Neural progenitor cell (in vitro differentiated cells): ENCODE measurements at regions not wholly inside any gene's neighbourhood (a gene's known extent, or its start where the extent isn't known, plus 50 kb on each side); places are given as distances from the start of the nearest gene placed in this dataset.
"Not testable (repeated sequence)": the region's sequence is repeated elsewhere in the genome, so short reads cannot be mapped to it uniquely, and the experiment has no call there.

ENCODE experiments used
- DNase-seq: peaks from one replicate; pipeline ENCODE4 v3.0.0-alpha.2; 2016; ENCODE audit warnings: low spot score
- H2AFZ ChIP-seq: fragments of 200-600 bp; sonication (generic); replicated peaks from 2 replicates; pipeline ENCODE4 v1.6.1; 2016; ENCODE audit warnings: antibody characterized with exemption
- H3F3A ChIP-seq: fragments of 200-600 bp; sonication (generic); 2 replicates; pipeline ENCODE4 v1.6.1; 2016; ENCODE audit warnings: antibody characterized with exemption, low read depth
- H3K27ac ChIP-seq: fragments of 200-600 bp; sonication (generic); 2 replicates; pipeline ENCODE4 v1.5.1; 2016; ENCODE audit warnings: mild to moderate bottlenecking
- H3K27me3 ChIP-seq: fragments of 200-600 bp; sonication (generic); 2 replicates; pipeline ENCODE4 v1.6.1; 2016; ENCODE audit warnings: mild to moderate bottlenecking, moderate library complexity
- H3K36me3 ChIP-seq: fragments of 200-600 bp; sonication (generic); 2 replicates; pipeline ENCODE4 v1.5.1; 2016
- H3K4me1 ChIP-seq: fragments of 200-600 bp; sonication (generic); 2 replicates; pipeline ENCODE4 v1.6.1; 2016; ENCODE audit warnings: mixed run types
- H3K4me2 ChIP-seq: fragments of 200-600 bp; sonication (generic); 2 replicates; pipeline ENCODE4 v1.6.1; 2016
- H3K4me3 ChIP-seq: fragments of 200-600 bp; sonication (generic); 2 replicates; pipeline ENCODE4 v1.5.1; 2016
- H3K79me2 ChIP-seq: fragments of 200-600 bp; sonication (generic); 2 replicates; pipeline ENCODE4 v1.6.1; 2016; ENCODE audit warnings: low read depth
- H3K9ac ChIP-seq: fragments of 200-600 bp; sonication (generic); 2 replicates; pipeline ENCODE4 v1.6.1; 2016
- H3K9me3 ChIP-seq: fragments of 200-600 bp; sonication (generic); 2 replicates; pipeline ENCODE4 v1.5.1; 2016; ENCODE audit warnings: low read depth
- H4K20me1 ChIP-seq: fragments of 200-600 bp; sonication (generic); 2 replicates; pipeline ENCODE4 v1.6.1; 2016; ENCODE audit warnings: low read depth
- H3K27ac Mint-ChIP-seq: 3 replicates; pipeline ENCODE4 v1.8.0; 2021; ENCODE audit warnings: mixed read lengths
- H3K27me3 Mint-ChIP-seq: 2 replicates; pipeline ENCODE4 v1.8.0; 2022; ENCODE audit warnings: low read depth, mild to moderate bottlenecking, inconsistent platforms, moderate library complexity, mixed read lengths; ENCODE audit not compliant: insufficient read depth
- H3K36me3 Mint-ChIP-seq: 3 replicates; pipeline ENCODE4 v1.8.0; 2021; ENCODE audit warnings: mixed read lengths
- H3K4me1 Mint-ChIP-seq: 3 replicates; pipeline ENCODE4 v1.8.0; 2021; ENCODE audit warnings: mixed read lengths
- H3K4me3 Mint-ChIP-seq: 3 replicates; pipeline ENCODE4 v1.8.0; 2021; ENCODE audit warnings: mild to moderate bottlenecking, moderate library complexity, mixed read lengths
- H3K9me3 Mint-ChIP-seq: 3 replicates; pipeline ENCODE4 v1.8.0; 2020; ENCODE audit warnings: mixed read lengths
- EZH2 ChIP-seq: fragments of 200-600 bp; sonication (generic); IDR thresholded peaks from 2 replicates; pipeline ENCODE4 v1.6.1; 2017; ENCODE audit warnings: antibody characterized with exemption, mild to moderate bottlenecking, moderate library complexity
- EZH2phosphoT487 ChIP-seq: fragments of 200-600 bp; sonication (generic); IDR thresholded peaks from 2 replicates; pipeline ENCODE4 v1.6.1; 2017; ENCODE audit warnings: antibody characterized with exemption
- TF ChIP-seq, protein P1 (sequence below): fragments of 200-600 bp; sonication (generic); IDR thresholded peaks from 2 replicates; pipeline ENCODE4 v1.5.1; 2017; ENCODE audit warnings: antibody characterized with exemption, mild to moderate bottlenecking

GRCh38 chr15:39000008-39000734 is 435.6 kb upstream of the RASGRP1 start:
- H3K9me3 Mint-ChIP-seq = peaks cover 5% of the 10 kb centered on the region
- H3K4me1 Mint-ChIP-seq = no peaks in the 10 kb centered on the region

DNA sequence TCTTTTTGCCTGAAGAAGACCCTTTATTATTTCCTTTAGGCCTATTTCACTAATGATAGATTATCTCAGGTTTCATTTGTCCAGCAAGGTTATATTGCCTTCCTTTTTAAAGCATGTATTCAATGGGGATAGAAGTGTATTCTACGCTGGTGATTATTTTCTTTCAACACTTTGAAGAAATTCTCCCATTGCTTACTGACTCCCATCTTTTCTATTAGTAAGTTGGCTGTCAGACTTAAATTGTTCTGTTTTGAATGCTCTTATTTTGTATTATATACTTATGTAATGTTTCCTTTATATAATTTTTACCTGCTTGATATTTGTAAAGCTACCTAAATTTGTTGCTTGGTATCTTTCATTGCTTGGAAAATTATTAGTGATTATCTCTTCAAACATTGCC is 445.1 kb upstream of the RASGRP1 start:
- H2AFZ ChIP-seq = no peak overlapping the region
- no peak overlapping the region for H3K4me3 Mint-ChIP-seq

More at GRCh38 chr15:39000008-39000734, 435.6 kb upstream of the RASGRP1 start:
- Histone ChIP-seq H3K36me3 (no peaks in the 10 kb centered on the region), H3K9me3 (no peaks in the 10 kb centered on the region), H3K4me3 (no peak overlapping the region), H3K4me1 (no peaks in the 10 kb centered on the region), H3F3A (no peaks in the 10 kb centered on the region), H3K79me2 (no peaks in the 10 kb centered on the region), H4K20me1 (no peaks in the 10 kb centered on the region), H3K9ac (no peak overlapping the region), H2AFZ (no peak overlapping the region), H3K27me3 (no peaks in the 10 kb centered on the region), H3K27ac (no peak overlapping the region), H3K4me2 (no peak overlapping the region)
- Mint-ChIP-seq H3K27me3 (no peaks in the 10 kb centered on the region), H3K36me3 (no peaks in the 10 kb centered on the region), H3K4me3 (no peak overlapping the region), H3K27ac (no peak overlapping the region)
- DNase-seq = no peak
- no peak for TF ChIP-seq EZH2
- TF ChIP-seq, protein P1, sequence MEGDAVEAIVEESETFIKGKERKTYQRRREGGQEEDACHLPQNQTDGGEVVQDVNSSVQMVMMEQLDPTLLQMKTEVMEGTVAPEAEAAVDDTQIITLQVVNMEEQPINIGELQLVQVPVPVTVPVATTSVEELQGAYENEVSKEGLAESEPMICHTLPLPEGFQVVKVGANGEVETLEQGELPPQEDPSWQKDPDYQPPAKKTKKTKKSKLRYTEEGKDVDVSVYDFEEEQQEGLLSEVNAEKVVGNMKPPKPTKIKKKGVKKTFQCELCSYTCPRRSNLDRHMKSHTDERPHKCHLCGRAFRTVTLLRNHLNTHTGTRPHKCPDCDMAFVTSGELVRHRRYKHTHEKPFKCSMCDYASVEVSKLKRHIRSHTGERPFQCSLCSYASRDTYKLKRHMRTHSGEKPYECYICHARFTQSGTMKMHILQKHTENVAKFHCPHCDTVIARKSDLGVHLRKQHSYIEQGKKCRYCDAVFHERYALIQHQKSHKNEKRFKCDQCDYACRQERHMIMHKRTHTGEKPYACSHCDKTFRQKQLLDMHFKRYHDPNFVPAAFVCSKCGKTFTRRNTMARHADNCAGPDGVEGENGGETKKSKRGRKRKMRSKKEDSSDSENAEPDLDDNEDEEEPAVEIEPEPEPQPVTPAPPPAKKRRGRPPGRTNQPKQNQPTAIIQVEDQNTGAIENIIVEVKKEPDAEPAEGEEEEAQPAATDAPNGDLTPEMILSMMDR = no peak
- TF ChIP-seq EZH2phosphoT487 = no peak

DNA sequence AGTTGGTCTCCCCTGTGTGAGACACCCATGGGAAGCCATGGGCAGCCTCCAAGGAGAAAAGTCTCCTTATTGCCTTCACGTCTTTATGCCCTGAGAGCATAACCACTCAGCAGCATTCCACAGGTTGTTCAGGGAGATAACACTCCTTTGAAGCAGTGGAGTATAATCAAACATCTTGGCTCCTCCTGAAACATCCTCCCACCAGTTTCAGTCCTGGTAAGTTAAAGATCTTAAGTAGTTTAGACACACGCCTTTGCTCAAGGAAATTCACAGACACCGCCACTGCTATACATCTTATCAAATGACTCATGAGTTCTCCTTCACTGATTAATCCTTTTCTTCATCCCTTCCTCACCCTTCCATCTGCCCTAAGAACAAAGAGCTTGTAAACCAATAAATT is 446.5 kb upstream of the RASGRP1 start:
- not testable (repeated sequence) for H3K4me2 ChIP-seq, H3K27me3 ChIP-seq, H3K9ac ChIP-seq, H3K4me1 ChIP-seq, DNase-seq, H3K36me3 ChIP-seq, H4K20me1 ChIP-seq, H3K27me3 Mint-ChIP-seq, H3K27ac ChIP-seq, H2AFZ ChIP-seq, H3K4me3 Mint-ChIP-seq, H3K79me2 ChIP-seq, H3K36me3 Mint-ChIP-seq, H3K9me3 ChIP-seq, H3K27ac Mint-ChIP-seq, H3K4me1 Mint-ChIP-seq, H3F3A ChIP-seq, H3K4me3 ChIP-seq
- peaks cover 24% of the 10 kb centered on the region for H3K9me3 Mint-ChIP-seq

More for the DNA sequence above, 445.1 kb upstream of the RASGRP1 start:
- H3K4me1 ChIP-seq = no peaks in the 10 kb centered on the region
- no peak overlapping the region for H3K4me3 ChIP-seq
- H3K27ac Mint-ChIP-seq = no peak overlapping the region
- peaks cover 10% of the 10 kb centered on the region for H3K9me3 ChIP-seq
- no peak overlapping the region for H3K9ac ChIP-seq
- no peak for TF ChIP-seq EZH2
- no peak for TF ChIP-seq EZH2phosphoT487
- TF ChIP-seq, protein P1 = no peak
- H3K4me1 Mint-ChIP-seq = no peaks in the 10 kb centered on the region
- H3K36me3 Mint-ChIP-seq = no peaks in the 10 kb centered on the region
- H3K79me2 ChIP-seq = no peaks in the 10 kb centered on the region
- H4K20me1 ChIP-seq = no peaks in the 10 kb centered on the region
- peaks cover 3% of the 10 kb centered on the region for H3K36me3 ChIP-seq
- H3K27me3 ChIP-seq = no peaks in the 10 kb centered on the region
- peaks cover 30% of the 10 kb centered on the region for H3K9me3 Mint-ChIP-seq
- H3K4me2 ChIP-seq = no peak overlapping the region
- no peak for DNase-seq
- H3F3A ChIP-seq = no peaks in the 10 kb centered on the region
- peaks cover 2% of the 10 kb centered on the region for H3K27me3 Mint-ChIP-seq
- H3K27ac ChIP-seq = no peak overlapping the region

GRCh38 chr15:39013262-39013661 is 448.6 kb upstream of the RASGRP1 start:
- TF ChIP-seq EZH2phosphoT487 = no peak
- no peak for TF ChIP-seq EZH2
- TF ChIP-seq, protein P1 = no peak
- DNase-seq = no peak
- Mint-ChIP-seq H3K9me3 (peaks cover 18% of the 10 kb centered on the region), H3K27me3 (peaks cover 2% of the 10 kb centered on the region), H3K36me3 (no peaks in the 10 kb centered on the region), H3K4me3 (no peak overlapping the region), H3K4me1 (peaks cover 5% of the 10 kb centered on the region), H3K27ac (no peak overlapping the region)
- Histone ChIP-seq H3K79me2 (no peaks in the 10 kb centered on the region), H3K4me1 (peaks cover 26% of the 10 kb centered on the region), H3K4me2 (no peak overlapping the region), H4K20me1 (no peaks in the 10 kb centered on the region), H3F3A (peaks cover 15% of the 10 kb centered on the region), H3K36me3 (peaks cover 3% of the 10 kb centered on the region), H3K4me3 (no peak overlapping the region), H2AFZ (no peak overlapping the region), H3K9ac (no peak overlapping the region), H3K9me3 (peaks cover 9% of the 10 kb centered on the region), H3K27me3 (no peaks in the 10 kb centered on the region), H3K27ac (no peak overlapping the region)
